Stimulated activated CD8-positive, alpha-beta memory T cell treated with anti-CD3 and anti-CD28 coated beads, Interleukin-12 subunit alpha, Interleukin-12 subunit beta, amount 100 ng/mL, for 1 hour (primary cell): ENCODE measurements at regions not wholly inside any gene's neighbourhood (a gene's known extent, or its start where the extent isn't known, plus 50 kb on each side); places are given as distances from the start of the nearest gene placed in this dataset.

Experiments
- DNase-seq: peaks from one replicate; pipeline ENCODE4 v3.0.0-alpha.2; 2020; ENCODE audit warnings: low read depth

- no peak for DNase-seq
Measured at GRCh38 chr13:74084375-74084935, 49.7 kb downstream of the KLF12 start.

GRCh38 chr13:74082741-74083160 lies 51.5 kb downstream of the KLF12 start:
- DNase-seq: no peak

GRCh38 chr13:74080762-74081161 lies 53.4 kb downstream of the KLF12 start:
- no peak for DNase-seq

DNA sequence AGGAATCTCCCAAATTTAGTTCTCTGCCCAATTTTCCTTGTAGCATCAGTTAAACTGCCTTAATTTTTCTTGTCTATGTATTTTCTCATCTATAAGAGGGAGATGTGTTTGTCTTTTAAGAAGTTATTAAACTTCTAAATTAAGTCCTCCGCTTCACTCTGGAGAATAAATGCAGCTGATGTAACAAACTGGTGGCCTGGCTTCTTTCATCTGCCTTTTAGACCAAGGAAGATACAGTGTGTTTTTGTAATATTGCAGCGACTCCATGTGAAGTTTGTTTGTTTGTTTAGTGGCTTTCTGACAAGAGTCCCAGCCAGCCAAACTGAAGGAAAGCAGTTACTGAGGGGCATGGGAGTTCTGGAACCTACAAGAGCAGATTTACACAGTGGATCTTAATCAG lies 56.4 kb downstream of the KLF12 start:
- DNase-seq: no peak

DNA sequence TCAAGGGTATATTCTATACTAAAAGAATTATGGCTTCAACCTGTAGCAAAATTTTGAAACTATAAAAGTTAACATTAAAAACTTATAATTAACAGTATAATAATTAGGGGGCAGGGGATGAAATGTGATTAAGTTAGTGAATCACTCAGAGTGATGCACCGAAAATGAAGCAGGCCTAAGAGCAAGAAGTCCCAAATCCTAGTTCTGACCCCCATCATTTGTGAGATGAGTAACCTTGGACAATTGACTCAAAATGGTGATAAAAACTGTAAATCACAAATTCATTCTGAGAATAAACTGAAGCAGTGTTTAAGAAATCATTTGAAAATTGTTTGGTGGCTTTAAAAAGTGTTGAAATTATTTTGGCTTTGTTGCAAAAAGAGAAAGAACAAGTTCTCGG lies 56.8 kb downstream of the KLF12 start:
- no peak for DNase-seq

DNA sequence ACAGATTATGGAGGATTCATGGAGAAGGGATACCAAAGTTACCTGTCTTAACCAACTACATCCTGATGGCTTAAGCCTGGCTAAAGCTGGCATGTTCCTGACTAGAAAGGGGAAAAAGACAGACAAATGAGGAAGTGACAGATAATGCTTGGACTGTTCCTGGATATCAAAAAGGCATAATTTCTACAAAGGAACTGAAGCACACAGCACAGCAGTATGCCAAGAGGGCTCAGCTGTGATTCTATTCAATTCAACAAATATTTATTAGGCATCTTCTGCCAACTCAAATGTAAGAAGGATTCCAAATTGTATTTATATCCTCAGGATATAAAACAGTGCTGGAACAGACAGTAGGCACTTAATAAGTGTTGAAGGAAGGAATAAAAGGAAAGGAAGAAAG lies 59.5 kb downstream of the KLF12 start:
- DNase-seq: no peak

GRCh38 chr13:74073274-74073673 lies 60.9 kb downstream of the KLF12 start:
- DNase-seq: no peak

GRCh38 chr13:74070513-74070912 lies 63.7 kb downstream of the KLF12 start:
- DNase-seq: no peak

GRCh38 chr13:74070065-74070464 lies 64.1 kb downstream of the KLF12 start:
- no peak for DNase-seq

DNA sequence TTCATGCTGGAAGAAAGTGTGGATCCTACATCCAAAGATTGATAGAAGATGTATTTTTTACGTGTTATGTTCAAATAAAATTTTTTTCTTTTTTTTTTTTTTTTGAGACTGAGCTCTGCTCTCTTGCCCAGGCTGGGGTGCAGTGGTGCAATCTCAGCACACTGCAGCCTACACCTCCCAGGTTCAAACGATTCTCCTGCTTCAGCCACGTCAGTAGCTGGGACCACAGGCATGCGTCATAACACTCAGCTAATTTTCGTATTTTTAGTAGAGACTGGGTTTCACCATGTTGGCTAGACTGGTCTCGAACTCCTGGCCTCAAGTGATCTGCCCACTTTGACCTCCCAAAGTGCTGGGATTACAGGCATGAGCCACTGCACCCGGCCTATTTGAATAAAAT lies 65.7 kb downstream of the KLF12 start:
- DNase-seq: no peak

DNA sequence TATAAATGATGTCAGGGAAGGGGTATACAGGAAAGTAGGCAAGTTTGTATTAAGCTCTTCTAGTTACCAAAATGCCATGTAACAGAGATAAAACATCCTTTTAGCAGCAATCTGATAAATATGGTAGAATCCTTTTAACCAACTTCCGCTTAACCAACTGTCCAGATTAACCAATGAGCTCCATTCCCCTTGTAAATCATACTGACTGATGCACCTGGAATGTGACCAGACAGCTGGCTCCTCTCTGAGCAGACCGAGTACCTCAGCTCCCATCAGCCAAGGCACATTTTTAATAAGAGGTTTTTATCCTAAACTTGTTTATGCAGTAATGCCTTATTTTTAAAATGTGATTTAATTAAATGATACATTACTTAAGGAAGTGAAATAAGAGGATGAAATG lies 66.4 kb downstream of the KLF12 start:
- no peak for DNase-seq

- DNase-seq: no peak
Measured at GRCh38 chr13:74066937-74067336, 67.3 kb downstream of the KLF12 start.

DNA sequence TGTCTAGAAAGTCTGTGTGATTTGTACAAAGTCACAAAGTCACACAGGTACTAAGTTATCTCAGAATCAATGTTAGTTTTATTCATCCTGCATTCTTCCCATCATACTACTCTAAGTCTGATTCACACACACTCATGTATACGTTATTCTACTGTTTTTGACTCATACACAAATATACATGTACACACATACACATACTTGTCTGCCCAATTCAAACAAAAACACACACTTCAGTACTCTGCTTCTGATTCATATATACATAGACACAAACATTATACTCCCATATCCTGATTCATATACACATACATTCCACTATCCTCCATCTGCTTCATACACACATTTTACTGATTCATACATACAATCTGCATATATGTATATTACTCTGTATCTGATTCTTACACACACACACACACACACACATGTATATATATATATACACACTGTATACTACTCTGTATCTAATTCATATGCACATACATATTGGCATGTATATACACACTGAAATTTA lies 69.3 kb downstream of the KLF12 start:
- DNase-seq: no peak

DNA sequence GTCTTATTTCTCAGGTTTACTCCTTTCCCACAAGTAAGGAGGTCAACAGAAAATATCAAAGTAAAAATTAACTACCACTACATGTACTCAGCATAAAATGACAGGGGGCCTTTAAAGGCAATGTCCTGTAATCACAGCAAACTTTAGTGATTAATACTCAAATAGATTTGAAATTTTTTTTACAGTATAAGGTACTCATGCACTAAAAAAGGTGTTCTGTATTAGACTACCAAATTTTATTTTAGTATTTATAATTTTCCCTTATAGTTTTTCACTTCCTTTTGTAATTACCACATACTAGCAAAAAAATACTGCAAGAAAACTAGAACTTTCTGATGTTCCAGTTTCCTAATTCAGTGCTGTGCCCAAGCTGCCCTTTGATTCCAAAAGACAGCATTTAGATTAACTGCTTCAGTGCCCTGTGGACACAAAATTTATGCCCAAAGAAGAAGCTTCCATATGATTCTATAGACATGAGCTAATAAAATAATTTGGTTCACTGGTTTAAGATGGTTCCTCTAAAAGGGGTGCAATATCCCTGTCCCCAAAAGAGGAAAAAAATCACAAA lies 70.6 kb downstream of the KLF12 start:
- DNase-seq: no peak

GRCh38 chr13:74062933-74063332 lies 71.3 kb downstream of the KLF12 start:
- DNase-seq: no peak

- DNase-seq: no peak
Measured at GRCh38 chr13:74061926-74062595, 72.1 kb downstream of the KLF12 start.

DNA sequence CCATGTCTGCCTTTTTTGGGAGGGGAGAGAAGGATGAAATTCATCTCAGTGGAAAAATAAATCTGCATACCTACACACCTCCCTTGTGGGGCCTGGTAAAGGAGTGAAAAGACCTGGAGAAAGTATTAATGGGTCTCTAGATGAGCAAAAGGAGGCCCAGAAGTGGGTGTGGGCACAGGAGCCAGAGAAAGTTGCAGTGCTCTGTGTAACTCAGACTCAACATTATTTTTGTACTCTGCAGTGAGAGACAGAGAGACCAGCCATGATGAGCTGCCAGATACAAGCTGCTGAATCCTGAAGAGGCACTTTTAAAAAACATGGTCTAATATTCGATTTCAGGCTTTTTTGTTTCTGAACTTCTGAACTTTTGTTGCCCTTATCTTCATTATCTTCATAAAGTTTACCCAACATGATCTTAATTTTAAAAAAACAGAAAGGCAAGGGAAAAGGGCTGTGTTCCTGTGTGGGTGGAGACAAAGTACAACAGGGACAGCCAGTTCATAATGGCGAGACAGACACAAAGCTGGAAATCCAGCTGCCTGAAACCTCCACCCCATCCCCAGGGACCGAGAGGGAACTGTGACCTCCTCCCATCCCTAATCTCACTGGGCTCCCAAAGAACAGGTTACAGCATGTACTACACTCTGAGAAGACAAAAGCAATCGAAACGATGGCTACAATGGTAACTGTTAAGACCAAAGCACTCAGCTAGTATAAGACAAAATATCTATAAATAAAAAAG lies 77.2 kb downstream of the KLF12 start:
- no peak for DNase-seq

DNA sequence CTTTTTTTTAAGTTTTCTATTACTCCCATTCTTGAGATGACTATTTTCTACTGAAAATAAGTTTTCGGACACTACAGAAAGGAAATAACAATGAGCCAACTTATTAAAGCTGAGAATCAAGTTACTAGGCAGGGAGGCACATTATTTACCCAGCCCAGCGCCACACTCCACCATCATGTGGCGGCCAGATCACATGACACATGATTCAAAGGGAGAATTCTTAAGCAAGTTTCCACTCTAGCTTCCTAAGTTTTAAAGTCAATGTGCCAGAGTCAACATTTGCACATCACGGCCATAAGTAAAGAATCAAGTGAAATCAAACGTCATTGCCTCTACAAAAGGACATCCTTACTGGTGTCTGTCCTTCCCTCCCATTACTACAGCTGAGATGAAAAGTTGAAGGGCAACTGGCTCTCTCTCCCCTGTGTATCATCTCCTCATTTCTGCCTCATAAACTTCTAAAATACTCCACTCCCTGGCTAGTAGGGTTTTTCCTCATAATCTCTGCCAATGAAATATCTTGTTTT lies 81.7 kb downstream of the KLF12 start:
- no peak for DNase-seq

DNA sequence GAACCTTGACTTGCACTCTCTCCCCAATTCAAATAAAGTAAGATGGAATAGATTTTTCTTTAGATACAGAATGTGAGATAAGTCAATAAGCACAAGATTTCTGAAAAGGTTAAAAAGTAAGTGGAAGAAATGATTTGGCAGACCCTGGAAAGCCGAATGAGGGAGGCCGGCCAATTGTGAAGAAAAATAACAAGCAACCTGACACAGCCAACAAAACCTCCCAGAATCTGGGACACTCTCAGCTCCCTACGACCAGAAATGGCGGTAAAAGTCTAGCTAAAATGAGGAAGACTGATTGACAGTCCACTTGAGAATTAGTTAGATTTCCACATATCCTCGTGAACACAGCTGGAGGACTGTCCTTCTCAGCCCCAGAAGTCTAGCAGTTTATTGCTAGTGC lies 85.4 kb downstream of the KLF12 start:
- no peak for DNase-seq

DNA sequence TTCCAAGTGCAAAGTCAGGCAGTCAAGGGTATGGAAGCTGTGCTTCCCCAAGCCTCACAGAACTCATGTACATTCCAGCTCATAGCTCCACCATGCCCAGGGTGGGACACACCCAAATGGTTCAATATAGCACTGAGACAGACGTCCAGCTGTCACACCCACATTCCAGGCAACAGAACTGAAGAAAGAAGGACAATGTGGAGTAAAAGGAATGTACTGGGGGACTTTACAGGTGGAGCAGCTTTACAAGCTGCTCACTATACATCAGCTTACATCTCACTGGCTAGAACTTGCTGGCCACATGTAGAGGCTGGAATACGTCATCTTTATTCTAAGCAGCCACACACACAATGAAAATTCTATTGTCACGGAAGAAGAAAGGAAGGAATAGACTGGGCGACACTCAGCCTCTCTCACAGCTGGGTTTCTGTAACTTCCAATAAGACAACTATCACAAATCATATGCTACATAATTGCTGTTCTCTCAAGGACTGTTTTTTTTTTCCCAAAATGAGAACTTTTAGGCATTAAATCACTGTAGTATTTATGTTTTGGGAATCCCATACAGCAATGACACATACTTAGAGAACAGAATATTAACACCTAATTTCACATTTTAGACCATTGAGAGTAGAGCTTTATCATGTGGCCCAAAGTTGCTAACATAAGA lies 86.1 kb downstream of the KLF12 start:
- no peak for DNase-seq

DNA sequence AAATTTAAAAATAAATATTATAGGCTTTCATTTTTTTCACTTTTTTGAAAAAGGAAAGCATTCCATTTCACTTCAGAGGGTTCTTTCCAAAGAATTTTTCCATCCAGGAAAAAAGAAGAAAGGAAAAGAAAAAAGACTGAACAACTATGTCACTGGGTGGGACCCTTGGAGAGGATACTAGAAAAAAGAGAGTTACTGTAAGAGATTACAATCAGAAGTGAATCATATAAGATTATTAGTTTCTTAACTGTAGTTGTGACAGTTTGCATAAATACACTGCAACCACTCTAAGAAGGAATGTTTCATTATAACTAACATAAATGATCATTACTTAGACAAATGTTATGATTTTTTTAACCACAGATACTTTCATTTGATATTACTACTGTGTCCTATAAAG lies 87.8 kb downstream of the KLF12 start:
- DNase-seq: no peak

DNA sequence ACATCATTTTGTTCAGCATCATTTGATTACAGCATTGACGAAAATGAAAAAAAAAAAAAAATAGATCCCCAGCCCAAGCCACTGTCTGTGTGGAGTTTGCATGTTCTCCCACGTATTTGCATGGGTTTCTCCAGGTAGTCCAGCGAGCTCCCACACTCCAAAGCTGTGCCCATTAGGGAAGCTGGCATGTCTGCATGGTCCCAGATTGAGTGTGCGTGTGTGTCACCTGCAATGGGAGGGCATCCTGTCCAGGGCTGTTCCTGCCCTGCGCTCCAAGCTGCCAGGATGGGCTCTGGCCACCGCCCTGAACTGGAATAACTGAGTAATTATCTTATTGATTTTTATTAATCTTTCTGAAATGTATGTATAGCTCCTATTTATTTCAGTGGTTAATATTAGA lies 88.6 kb downstream of the KLF12 start:
- DNase-seq: no peak
